ENCODE measurements at regions not wholly inside any gene's neighbourhood (a gene's known extent, or its start where the extent isn't known, plus 50 kb on each side); places are given as distances from the start of the nearest gene placed in this dataset.

- Histone ChIP-seq H3K27ac (no peak overlapping the region), H3K36me3 (no peaks in the 10 kb centered on the region), H3K9me3 (no peaks in the 10 kb centered on the region), H3K27me3 (replicated peaks; ENCODE audit: insufficient read depth) (no peaks in the 10 kb centered on the region), H3K4me3 (no peak overlapping the region), H3K4me1 (replicated peaks) (no peaks in the 10 kb centered on the region)
- intact Hi-C loops (cut with DNase I) = no loop called here
- WGBS = 87% methylated on average over 17 of the region's 17 CpGs
- DNase-seq (ENCODE audit: low spot score) = no peak
- no peak for TF ChIP-seq POLR2A (IDR thresholded peaks at IDR 0.05)
- no peak for TF ChIP-seq CTCF (IDR thresholded peaks at IDR 0.05)
- TF ChIP-seq POLR2AphosphoS5 (IDR thresholded peaks at IDR 0.05) = no peak
Measured at GRCh38 chr13:31036731-31037695, 104.6 kb downstream of the TEX26 start.

GRCh38 chr13:31035185-31035965, 102.9 kb downstream of the TEX26 start:
- H3K36me3 ChIP-seq = no peaks in the 10 kb centered on the region
- TF ChIP-seq POLR2A (IDR thresholded peaks at IDR 0.05) (no peak), POLR2AphosphoS5 (IDR thresholded peaks at IDR 0.05) (no peak), CTCF (IDR thresholded peaks at IDR 0.05) (no peak)
- 60% methylated on average over 13 of the region's 13 CpGs for WGBS
- no peak for DNase-seq (ENCODE audit: low spot score)
- H3K9me3 ChIP-seq = no peaks in the 10 kb centered on the region
- H3K4me1 ChIP-seq (replicated peaks) = no peaks in the 10 kb centered on the region
- H3K4me3 ChIP-seq = no peak overlapping the region
- intact Hi-C loops (cut with DNase I) = no loop called here
- H3K27me3 ChIP-seq (replicated peaks; ENCODE audit: insufficient read depth) = no peaks in the 10 kb centered on the region
- no peak overlapping the region for H3K27ac ChIP-seq

- no peak for DNase-seq (ENCODE audit: low spot score)
- Histone ChIP-seq H3K4me3 (no peak overlapping the region), H3K4me1 (replicated peaks) (no peaks in the 10 kb centered on the region), H3K27me3 (replicated peaks; ENCODE audit: insufficient read depth) (no peaks in the 10 kb centered on the region), H3K36me3 (no peaks in the 10 kb centered on the region), H3K9me3 (no peaks in the 10 kb centered on the region), H3K27ac (no peak overlapping the region)
- intact Hi-C loops (cut with DNase I) = no loop called here
- 66% methylated on average over 13 of the region's 13 CpGs for WGBS
- TF ChIP-seq CTCF (IDR thresholded peaks at IDR 0.05) (no peak), POLR2AphosphoS5 (IDR thresholded peaks at IDR 0.05) (no peak), POLR2A (IDR thresholded peaks at IDR 0.05) (no peak)
Measured at GRCh38 chr13:31032528-31033113, 100.2 kb downstream of the TEX26 start.

- Histone ChIP-seq H3K4me3 (no peak overlapping the region), H3K9me3 (no peaks in the 10 kb centered on the region), H3K36me3 (no peaks in the 10 kb centered on the region), H3K27me3 (replicated peaks; ENCODE audit: insufficient read depth) (no peaks in the 10 kb centered on the region), H3K4me1 (replicated peaks) (no peaks in the 10 kb centered on the region), H3K27ac (no peak overlapping the region)
- WGBS = 92% methylated on average over 6 of the region's 6 CpGs
- intact Hi-C loops (cut with DNase I) = no loop called here
- no peak for DNase-seq (ENCODE audit: low spot score)
- no peak for TF ChIP-seq CTCF (IDR thresholded peaks at IDR 0.05)
- no peak for TF ChIP-seq POLR2A (IDR thresholded peaks at IDR 0.05)
- no peak for TF ChIP-seq POLR2AphosphoS5 (IDR thresholded peaks at IDR 0.05)
Measured at GRCh38 chr13:31031482-31031881, 99.0 kb downstream of the TEX26 start.
